Pulmonary artery endothelial cell (primary cell): ENCODE measurements at regions not wholly inside any gene's neighbourhood (a gene's known extent, or its start where the extent isn't known, plus 50 kb on each side); places are given as distances from the start of the nearest gene placed in this dataset.
"Not testable (repeated sequence)": the region's sequence is repeated elsewhere in the genome, so short reads cannot be mapped to it uniquely, and the experiment has no call there.

Source experiments
- DNase-seq: peaks from one replicate; pipeline ENCODE4 v3.0.0-alpha.2; 2011; ENCODE audit warnings: low read depth, low spot score

DNA sequence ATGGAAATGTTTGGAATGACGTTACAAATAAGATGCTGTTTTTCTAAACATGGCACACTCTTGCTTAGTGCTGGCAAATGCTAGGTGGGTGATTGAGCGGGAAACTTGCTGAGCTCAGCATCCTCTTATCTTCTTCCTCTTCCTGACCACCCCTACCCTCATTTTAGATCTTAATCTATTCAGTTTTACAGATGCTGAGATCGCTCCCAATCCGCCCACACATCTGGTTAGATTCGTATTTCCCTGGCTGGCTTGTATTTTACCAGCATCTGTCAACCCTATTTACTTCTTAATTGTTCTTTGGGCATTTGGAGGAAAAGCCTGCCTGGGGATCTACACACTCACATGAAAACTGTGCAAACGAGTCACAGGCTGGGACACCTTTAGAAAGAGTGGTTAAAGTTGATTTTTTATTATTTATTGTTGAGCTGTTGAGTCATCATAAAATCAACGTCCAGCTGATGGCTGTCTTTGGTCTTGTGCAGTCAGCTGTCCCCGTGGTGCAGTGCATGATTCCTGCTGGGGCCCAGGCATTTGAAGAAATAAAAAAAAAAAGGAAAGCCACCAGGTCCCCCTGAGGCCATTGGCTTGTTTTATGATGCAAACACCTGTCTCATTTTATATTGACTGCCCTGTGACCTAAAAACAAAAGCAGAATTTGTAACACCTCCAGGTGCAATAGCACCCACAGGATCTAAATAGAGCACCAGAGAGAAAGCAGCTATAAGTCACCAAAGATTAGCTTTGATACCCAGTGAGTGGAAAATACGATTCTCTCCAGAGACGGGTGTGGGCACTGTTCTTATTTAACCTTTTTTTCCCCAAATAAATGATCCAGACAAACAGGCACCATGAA, 258.6 kb downstream of the HS3ST3B1 start:
- no peak for DNase-seq

DNA sequence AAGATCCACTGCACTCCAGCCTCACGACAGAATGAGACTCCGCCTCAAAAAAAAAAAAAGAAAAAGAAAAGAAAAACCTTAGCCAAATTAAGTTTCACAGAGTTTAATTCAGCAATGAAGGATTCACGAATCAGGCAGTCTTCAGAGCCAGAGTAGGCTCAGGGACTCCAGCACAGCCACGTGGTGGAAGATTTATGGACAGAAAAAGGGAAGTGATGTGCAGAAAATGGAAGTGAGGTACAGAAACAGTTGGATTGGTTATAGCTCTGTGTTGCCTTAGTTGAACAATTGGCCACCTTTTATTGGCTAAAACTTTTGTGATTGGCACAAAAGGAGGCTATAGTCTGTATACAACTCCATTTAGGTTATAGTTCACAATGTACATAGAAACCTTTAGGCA, 256.6 kb downstream of the HS3ST3B1 start:
- DNase-seq, result no peak

DNA sequence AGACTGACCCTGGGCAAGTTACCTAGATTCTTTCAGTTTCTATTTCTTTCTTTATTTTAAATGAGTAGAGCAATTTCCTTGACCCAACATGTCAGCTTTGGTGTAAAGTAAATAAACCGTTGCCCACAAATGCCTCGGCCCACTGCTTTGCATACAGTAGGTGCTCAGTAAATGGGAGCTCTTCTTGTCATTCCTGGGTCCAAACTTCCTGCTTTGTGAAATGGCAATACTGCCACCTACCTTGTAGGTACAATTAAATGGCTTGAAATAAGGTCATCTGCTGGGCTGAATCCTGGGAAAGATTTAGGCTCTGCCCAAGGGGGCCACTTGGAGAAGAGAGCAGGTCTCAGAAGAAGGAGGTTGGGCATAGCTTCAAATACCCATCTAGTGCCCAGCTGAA, 253.0 kb downstream of the HS3ST3B1 start:
- DNase-seq, result no peak

DNA sequence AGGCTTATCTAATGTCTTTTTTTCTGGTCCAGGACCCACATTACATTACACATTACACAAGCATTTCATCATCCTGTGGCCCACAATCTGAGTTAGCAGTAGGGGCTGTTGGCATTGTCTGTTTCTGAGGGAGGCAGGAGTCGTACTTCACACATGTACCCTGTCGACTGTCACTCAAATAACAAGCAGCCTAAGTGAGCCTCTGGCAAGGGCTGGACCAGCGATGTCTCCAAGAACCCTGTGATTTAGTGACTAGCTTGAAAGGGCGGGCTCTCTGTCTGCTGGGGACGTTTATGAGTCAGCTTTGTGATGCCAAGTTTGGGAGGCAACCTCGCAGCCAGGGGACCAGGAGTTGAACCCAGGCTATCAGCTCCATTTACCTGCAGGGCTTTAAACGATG, 251.4 kb downstream of the HS3ST3B1 start:
- DNase-seq, result no peak

DNA sequence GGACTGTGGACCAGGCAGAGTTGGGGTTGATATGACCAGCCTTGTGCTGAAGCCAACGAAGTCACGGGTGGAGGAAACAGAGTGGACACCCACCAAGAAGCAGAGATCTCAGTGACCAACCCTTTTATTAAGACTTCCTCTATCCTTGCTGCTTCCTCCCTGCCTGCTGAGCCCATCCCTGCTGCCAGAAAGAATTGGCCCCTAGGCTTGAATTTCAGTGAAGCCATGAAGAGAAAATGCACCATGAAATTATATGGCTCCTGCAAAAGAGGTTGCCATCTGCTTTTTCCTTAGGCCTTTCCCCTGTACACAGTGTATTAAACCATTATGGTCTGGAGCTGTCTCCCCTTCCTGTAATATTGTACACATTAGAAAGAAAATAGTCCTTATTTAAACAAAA, 246.7 kb downstream of the HS3ST3B1 start:
- DNase-seq, result no peak

DNA sequence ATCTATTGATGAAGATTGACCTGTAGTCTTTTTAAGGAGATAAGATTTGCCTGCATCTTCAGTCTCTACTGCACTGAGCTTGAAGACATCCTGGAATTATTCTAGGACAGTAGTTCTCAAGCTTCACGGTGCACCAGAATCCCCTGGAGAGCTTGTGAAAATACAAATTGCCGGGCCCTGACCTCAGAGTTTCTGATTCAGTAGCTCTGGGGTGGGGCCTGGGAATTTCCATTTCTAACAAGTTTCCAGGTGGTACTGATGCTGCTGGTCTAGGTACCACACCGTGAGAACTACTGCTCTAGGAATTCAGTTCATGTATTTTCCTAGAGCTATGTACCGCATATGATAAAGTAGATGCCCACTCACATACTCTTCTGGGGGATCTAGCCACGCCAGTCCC, 246.1 kb downstream of the HS3ST3B1 start:
- no peak for DNase-seq

DNA sequence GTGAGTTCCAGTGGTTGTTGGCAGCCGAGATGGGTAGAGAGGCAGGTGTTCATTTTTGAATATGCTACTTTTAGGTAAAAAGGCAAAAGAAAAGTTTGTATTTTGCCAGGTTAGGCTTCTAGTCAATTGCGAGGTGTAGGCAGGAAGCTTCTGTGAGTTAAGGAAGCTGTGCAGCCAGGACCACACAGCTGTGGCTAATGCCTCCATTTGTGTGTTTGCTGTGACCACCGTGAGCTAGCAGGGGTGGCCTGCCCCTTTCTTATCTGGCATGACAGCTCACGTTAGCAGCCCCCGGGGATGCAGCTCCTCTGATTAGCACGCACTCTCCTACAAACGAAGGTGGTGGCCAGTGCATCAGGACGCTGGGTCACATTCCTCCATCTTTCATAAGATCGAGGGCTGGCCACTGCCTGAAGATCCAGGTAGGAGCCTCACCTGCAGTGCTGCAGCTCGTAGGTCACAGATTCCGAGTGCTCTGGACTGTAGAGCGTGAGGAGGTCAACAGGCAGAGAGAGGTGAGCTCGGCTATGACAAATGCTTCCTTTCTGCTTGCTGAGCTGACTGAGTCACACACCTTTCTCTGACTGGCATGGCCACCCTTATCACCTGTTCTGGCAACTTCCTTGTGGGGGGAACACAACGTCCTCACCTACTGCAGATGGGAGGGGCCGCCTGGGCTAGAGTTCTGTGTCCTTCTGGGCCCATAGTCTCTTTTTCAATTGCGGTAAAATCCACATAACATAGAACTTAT, 244.4 kb downstream of the HS3ST3B1 start:
- DNase-seq, result no peak

DNA sequence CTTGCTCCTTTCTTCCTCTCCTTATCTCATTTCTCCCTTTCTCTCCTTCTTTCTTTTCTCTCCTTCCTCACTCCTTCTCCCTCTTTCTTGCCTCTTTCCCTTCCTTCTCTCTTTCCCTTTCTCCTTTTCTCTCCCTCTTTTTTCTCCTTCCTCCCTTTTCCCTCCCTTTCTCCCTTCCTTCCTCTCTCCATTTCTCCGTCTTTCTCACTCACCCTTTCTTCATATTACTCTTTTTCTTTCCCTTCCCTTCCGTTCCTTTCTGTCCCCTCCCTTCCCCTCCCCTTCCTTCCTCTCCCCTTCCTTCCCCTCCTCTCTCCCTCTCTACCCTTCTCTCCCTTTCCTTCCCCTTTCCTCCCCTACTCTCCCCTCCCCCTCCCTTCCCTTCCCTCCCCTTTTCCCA, 240.8 kb downstream of the HS3ST3B1 start:
- DNase-seq, result no peak

DNA sequence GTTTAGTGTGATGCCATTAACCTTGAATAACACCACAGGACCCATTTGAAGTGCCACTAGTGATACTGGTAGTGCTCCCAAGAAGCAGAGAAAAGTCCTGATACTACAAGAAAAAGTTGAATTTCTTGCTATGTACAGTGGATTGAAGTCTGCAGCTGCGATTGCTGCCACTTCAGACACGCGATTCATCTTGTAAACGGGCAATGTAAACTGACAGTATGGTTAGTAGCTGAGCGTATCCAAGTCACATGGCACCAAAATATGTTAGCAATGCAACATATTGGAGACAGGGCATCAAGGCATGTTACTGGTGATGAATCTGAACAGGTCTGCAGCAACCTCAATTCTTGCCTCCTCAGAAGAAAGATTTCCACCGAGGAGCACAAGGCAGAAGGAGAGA, 238.9 kb downstream of the HS3ST3B1 start:
- DNase-seq, result no peak

DNA sequence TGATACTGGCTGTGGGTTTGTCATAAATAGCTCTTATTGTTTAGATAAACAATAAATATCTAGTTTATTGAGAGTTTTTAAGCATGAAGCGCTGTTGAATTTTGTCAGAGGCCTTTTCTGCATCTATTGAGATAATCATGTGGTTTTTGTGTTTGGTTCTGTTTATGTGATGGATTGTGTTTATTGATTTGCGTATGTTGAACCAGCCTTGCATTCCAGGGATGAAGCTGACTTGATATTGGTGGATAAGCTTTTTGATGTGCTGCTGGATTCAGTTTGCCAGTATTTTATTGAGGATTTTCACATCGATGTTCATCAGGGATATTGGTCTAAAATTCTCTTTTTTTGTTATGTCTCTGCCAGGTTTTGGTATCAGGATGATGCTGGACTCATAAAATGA, 231.4 kb downstream of the HS3ST3B1 start:
- DNase-seq, result not testable (repeated sequence)

DNA sequence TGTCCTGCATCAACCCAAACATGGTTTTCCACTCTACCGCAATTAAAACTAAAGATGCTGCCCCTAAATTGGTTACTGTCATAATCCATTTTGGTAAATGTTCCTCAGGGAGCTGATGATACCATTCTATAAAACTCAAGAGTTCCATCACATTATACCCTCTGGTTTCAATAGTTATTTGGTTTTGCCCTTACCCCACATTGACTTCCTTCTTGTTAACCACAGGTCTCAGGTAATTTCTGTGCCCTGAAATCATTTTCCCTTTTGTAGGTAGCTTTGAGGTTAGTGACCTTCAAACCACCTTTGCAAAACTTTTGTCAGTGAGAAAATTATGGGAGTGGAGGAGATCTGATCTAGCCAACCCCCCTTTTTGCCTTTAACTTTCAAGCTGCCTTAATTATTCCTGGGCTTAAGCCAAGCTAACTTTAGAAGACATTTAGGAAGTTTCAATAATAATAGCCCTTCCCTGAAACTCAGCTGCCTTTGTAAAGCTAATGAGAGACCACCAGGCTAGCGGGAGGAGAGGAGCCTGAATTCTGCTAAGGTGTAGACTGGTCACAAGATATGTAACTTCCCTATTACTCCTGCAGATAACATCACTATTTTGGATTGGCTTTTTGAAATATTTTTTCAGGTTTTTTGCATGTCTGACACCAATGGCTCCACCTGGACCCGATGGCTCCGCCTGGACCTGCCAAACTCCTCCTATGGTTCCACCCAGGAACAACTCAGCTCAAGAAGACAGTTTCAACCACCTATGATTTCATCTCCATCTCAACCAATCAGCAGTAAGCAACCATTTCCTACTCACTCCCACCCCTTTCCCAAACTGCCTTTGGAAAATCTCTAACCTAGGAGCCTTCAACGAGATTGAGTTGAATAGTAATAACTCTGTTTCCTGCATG, 224.9 kb downstream of the HS3ST3B1 start:
- no peak for DNase-seq

DNA sequence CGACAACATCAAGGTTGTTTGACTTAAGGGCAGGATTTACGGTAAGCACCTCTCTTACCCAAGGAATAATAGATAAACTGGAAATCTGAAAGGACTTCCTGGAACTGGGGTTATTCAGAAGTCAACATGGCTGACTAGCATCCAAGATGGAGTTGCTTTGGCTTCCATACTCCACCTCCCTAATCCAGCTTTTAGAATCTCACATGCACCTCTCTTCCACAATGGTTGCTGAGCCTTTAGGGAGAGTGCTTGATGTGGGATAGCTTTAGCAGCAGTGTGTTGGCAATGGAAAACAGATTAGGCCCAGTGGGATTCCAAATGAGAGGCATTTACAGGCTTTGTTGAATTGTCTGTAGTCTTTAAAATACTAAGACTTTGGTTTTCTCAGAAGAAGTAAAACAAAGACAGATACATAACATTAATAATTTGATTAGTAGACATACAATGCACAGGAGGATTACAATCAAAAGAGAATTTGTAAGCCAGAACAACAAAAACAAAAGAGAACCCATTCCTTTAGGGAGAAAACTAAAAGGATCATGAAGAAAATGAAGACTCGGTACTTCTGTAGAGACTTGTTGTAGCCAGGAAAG, 222.0 kb downstream of the HS3ST3B1 start:
- no peak for DNase-seq

DNA sequence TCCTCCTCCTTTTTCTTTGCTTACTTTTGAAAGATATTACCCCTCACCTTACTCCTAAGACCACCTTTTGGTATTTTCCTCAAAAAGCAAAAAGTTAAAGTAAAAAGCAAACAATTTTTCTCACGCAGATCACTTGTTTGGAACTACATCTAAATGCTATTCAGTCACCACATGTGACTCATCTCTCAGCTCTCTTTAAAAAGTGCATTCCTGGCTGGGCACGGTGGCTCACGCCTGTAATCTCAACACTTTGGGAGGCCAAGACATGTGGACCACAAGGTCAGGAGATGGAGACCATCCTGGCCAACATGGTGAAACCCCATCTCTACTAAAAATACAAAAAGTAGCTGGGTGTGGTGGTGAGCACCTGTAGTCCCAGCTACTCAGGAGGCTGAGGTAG, 218.0 kb downstream of the HS3ST3B1 start:
- DNase-seq, result not testable (repeated sequence)

DNA sequence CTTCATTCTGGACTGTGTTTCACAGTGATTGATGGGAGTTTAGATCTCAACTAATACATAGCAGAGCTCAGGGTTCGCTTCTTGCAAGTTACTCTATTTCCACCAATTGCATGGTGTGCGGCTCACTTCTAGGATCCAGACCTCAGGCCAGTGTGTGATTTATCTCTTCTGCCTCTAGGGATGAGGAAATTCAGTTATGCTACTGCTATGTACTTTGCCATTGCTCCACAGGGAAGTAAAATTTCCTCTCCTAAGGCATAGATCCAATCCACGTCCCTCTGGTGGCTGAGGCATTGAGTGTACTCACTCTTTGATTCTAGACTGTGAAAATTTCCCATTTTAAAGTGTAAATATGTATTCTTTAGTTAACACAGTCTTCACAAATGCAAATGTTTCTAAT, 214.1 kb downstream of the HS3ST3B1 start:
- no peak for DNase-seq

DNA sequence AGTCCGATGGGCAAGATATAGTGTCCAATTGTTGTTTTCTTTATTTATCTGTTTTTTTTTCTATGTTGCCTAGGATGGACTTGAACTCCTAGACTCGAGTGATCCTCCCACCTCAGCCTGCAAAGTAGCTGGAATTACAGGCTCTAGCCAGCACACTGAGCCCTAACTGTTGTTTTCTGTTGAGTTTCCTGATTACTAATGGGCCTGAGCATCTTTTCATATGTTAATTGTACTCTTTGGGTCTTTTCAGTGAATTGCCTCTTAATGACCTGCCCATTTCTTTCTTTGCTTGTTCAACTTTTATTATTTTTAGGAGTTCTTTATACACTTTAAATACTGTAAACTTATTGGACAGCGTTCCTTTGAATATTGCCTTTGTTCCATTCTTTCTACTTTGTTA, 213.0 kb downstream of the HS3ST3B1 start:
- no peak for DNase-seq

DNA sequence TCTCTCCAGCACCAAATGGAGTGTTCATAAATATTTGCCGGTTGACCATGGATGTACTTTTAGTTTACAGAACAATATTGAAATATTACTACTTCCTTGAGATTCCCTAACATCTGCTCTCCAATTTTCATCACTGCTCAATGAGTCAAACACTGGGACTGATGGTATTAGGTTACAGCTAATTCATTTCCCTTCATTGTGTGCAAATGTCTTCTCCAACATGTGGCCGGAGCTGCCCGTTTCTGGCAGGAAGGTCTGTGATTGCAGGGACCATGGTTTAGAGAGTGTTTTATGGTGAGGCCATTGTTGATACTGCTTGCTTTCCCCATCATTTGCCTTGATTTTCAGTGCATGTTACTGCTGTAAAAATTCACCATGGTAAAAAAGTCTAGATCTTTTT, 209.3 kb downstream of the HS3ST3B1 start:
- DNase-seq, result no peak

DNA sequence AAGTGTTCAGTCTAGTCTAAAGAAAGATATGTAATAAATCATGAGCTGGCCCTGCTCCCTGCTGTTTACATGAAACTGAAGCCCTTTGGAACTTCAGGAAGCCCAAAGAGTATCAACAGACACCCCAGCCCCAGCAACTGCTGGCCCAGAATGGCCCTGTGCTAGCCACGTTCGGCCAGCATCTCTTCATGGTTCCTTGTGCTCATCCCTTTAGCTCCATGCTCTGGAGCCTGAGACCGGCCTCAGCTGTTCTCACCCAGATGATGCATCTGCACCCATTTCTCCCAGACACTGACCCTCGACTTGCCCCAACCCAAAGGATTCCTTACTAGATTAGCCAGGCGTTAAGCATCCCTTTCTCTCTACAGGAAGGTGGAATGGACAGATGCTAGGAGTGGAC, 207.3 kb downstream of the HS3ST3B1 start:
- DNase-seq, result no peak

DNA sequence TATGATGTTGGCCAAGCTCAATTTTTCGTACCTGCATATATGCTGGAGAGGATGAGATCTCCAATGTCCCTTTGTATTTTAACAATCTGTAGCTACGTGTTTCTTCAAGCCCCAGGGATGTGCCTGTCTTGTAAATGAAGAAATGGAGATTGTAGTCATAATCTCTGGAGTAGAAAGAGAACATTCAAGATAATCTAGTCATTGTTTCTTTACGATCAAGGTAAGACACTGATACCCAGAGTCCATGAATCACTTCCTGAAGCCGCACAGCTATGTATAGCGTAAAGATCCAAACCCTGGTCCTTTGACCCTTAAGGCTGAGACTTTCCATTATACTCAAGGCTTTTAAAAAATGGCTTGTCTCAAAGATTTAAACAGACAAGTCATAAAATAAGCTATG, 205.5 kb downstream of the HS3ST3B1 start:
- no peak for DNase-seq

DNA sequence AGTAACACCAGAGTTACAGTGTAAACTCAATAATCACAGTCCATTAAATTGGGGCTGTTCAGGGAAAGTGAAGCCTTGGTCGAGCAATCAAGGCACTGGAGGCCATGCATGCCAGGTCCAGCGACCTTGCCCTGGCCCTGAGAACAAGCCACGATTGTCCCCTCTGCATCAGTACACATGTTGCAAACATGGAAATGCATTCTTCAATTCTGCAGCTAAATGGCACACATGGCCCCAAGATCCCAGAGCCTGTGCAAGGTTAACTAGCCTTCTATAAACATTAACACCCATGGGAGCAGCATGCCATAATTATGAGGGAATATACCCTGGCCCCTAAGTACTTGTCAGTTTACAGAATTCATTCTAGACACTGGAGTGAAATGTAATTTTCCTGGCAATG, 204.7 kb downstream of the HS3ST3B1 start:
- no peak for DNase-seq

DNA sequence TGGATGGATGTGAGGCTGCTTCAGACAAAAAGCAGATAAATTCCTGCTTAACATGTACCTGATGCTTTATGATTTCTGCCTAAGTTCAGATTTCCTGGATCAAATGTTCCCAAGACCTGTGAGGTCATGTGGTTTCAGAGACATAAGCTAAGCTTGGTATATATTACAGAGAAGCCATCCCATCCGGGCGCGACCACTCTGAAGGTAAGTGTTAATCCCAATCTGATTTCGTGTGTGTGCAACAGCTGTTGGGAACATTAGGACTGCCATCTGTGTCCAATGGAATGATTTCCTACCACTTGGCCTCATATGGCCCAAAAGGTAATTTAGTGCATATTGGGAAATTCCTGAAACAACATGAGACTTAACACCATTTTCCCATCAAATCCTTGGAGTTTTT, 199.1 kb downstream of the HS3ST3B1 start:
- DNase-seq, result no peak

DNA sequence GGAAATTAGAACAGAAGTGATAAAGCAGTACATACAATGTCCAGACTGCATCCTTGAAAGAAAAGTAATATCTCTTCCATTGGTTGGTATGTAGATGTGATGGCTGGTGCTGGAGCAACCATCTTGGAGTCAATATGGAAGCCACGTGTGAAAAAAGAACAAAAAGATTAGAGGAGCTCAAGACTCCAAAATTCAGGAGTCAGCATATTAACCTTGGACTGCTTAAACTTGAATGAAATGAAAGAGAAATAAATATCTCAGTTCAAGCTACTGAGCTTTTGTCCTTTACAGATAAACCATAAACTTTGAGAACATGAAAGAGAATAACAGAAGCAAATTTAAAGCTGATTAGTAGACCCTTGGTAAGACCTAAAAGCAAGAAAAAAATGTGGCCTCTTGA, 197.9 kb downstream of the HS3ST3B1 start:
- no peak for DNase-seq

DNA sequence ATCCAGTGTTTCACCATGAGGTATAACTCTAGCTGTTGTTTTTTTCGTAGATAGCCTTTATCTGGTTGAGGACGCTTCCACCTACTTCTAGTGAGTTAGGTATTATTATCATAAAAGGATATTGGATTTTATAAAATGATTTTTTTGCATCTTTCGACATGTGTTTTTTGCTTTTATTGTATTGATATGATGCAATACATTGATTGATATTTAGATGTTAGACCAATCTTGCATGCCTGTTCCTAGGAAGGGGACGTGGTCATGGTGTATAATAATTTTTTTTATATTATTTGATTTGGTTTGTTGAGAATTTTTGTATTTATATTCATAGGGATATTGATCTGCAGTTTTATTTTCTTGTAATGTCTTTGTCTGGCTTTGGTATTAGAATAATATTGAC, 193.3 kb downstream of the HS3ST3B1 start:
- no peak for DNase-seq
